ENCODE measurements at regions not wholly inside any gene's neighbourhood (a gene's known extent, or its start where the extent isn't known, plus 50 kb on each side); places are given as distances from the start of the nearest gene placed in this dataset.

DNA sequence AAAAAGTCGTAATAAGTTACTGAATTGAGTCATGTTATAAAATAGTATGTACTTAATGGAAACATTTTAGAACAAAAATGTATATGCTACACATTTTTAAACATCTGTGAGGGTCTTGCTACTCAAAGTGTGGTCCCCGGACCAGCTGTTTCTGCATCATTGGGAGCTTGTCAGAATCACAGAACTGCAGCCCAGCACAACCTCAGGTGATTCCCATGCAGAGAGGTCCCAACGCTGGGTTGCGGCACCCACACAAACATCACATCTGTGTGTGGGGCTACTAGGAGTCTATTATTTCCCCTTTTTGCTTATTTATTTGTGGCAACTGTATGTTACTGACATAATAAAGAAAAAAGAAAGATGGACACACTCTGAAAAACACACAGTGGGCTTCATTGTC, 146.6 kb downstream of the BMS1 start (continued):
- TF ChIP-seq, protein P1, sequence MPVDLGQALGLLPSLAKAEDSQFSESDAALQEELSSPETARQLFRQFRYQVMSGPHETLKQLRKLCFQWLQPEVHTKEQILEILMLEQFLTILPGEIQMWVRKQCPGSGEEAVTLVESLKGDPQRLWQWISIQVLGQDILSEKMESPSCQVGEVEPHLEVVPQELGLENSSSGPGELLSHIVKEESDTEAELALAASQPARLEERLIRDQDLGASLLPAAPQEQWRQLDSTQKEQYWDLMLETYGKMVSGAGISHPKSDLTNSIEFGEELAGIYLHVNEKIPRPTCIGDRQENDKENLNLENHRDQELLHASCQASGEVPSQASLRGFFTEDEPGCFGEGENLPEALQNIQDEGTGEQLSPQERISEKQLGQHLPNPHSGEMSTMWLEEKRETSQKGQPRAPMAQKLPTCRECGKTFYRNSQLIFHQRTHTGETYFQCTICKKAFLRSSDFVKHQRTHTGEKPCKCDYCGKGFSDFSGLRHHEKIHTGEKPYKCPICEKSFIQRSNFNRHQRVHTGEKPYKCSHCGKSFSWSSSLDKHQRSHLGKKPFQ (tag by site-specific recombination; IDR thresholded peaks at IDR 0.05): no peak
- TF ChIP-seq KLF1 (tag by site-specific recombination; IDR thresholded peaks at IDR 0.05) (no peak), ZNF394 (tag by site-specific recombination; IDR thresholded peaks at IDR 0.05; ENCODE audit: borderline replicate concordance) (no peak), ZNF76 (tag by site-specific recombination; IDR thresholded peaks at IDR 0.05; ENCODE audit: borderline replicate concordance, low read depth) (no peak), ZNF416 (tag by site-specific recombination; IDR thresholded peaks at IDR 0.05) (no peak)
- TF ChIP-seq, protein P2, sequence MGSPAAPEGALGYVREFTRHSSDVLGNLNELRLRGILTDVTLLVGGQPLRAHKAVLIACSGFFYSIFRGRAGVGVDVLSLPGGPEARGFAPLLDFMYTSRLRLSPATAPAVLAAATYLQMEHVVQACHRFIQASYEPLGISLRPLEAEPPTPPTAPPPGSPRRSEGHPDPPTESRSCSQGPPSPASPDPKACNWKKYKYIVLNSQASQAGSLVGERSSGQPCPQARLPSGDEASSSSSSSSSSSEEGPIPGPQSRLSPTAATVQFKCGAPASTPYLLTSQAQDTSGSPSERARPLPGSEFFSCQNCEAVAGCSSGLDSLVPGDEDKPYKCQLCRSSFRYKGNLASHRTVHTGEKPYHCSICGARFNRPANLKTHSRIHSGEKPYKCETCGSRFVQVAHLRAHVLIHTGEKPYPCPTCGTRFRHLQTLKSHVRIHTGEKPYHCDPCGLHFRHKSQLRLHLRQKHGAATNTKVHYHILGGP (tag by site-specific recombination; IDR thresholded peaks at IDR 0.05): no peak

DNA sequence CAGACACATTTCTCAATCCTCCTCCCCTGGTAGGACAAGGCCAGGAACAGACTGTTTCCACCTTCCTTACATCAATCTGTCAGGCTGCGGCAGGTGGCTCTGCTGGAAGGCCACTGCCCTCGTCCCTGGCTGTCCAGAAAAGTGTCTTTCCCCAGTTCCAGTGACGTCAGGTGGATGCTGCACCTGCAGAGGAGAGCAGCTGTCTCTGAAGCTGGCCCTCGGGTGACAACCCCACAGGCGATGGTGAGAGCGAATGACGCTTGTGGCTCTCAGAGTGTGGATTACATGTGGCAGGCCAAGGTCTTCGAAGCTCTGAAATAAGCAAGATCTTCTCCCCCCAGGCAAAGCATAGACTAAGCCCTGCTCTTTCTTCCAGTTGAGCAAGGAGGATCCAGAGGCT, 146.9 kb upstream of the RET start:
- TF ChIP-seq ZNF174 (tag by site-specific recombination; IDR thresholded peaks at IDR 0.05): no peak
- no peaks in the 10 kb centered on the region for H3K36me3 ChIP-seq (ENCODE audit: control insufficient read depth in 2 of 2, insufficient read depth in 1 of 2, low read length in 2 of 2)
- ChIA-PET CTCF (no interaction called here), POLR2A (no interaction called here)
- H3K4me3 ChIP-seq (ENCODE audit: low read depth, low read length): no peak overlapping the region
- H3K9me3 ChIP-seq (ENCODE audit: control insufficient read depth, insufficient read depth, low read depth, low read length): no peaks in the 10 kb centered on the region
- H3K4me1 ChIP-seq (ENCODE audit: control insufficient read depth, insufficient read depth, low read length): no peaks in the 10 kb centered on the region
- H3K27ac ChIP-seq (ENCODE audit: extremely low read depth, low read depth, low read length): no peak overlapping the region

DNA sequence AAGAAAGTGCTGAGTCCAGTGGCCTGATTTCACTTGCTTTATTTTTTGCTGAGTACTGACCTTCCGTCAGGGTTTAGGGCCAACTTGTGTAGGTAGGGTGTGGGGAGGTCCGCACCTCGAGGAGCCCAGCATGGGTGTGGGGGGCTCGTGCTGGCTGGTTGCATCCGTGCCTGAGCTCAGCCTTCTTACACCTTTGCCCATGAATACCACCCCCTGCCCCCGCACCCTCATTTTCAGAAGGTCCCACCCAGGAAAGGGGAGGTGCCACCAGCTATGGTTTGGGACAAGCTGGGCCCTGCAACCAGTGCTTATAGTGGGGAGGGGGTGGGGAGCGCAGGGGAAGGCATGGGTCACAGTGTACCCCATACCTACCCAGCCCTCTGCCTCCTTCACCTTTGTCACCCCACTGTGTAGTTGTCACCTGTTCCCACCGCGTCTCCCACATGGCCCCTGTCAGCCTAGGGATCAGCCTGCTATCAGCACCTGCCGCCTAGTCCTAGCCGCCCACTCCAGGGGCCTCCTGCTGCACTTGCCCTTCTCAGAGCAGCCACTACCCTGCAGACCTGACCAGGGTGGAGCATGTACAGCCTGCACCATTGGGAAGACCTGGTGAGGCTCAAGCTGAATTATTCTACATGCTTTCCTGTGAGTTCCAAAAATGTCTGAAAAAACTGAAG, 146.2 kb upstream of the RET start:
- no peaks in the 10 kb centered on the region for H3K9me3 ChIP-seq (ENCODE audit: control insufficient read depth, insufficient read depth, low read depth, low read length)
- TF ChIP-seq EGR2 (tag by site-specific recombination; IDR thresholded peaks at IDR 0.05; ENCODE audit: low read depth) (peak; percentile 50), ZNF626 (tag by site-specific recombination; IDR thresholded peaks at IDR 0.05) (no peak), ZFHX2 (tag by site-specific recombination; conservative IDR thresholded peaks at IDR 0.05) (0 out of 2 replicates have a peak, but pooled peaks have one; percentile 16)
- no peaks in the 10 kb centered on the region for H3K4me1 ChIP-seq (ENCODE audit: control insufficient read depth, insufficient read depth, low read length)
- CTCF ChIA-PET: no interaction called here
- no peaks in the 10 kb centered on the region for H3K36me3 ChIP-seq (ENCODE audit: control insufficient read depth in 2 of 2, insufficient read depth in 1 of 2, low read length in 2 of 2)
- no peak overlapping the region for H3K4me3 ChIP-seq (ENCODE audit: low read depth, low read length)
- H3K27ac ChIP-seq (ENCODE audit: extremely low read depth, low read depth, low read length): no peak overlapping the region
- POLR2A ChIA-PET: interaction anchor here (0.6 kb wide), 1 partner anchor 12 kb away, joined by 4 read pairs; no protein-coding TSS in a partner anchor

DNA sequence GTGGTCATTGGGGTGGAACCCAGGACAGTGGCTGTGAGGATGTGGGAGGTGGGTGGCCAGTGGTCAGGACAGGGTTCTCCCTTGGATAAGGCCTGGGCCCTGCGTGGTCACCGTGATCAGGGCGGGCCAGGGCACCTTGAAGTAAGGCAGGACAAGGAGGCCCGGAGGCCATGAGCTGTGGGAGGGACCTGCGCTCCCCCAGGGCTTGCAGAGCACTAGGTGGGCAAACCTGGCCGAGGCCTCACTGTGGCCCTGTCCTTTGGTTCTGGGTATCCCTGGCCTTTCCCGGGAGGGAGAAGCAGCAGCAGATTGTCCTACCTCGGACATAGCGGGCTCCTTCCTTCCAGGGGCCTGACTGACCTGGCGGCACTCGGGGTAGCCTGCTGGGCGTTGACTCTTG, 144.8 kb upstream of the RET start:
- ChIA-PET CTCF (no interaction called here), POLR2A (no interaction called here)
- TF ChIP-seq ZNF19 (tag by site-specific recombination; IDR thresholded peaks at IDR 0.05; ENCODE audit: low read depth) (no peak), KLF1 (tag by site-specific recombination; IDR thresholded peaks at IDR 0.05) (no peak), ZNF837 (tag by site-specific recombination; IDR thresholded peaks at IDR 0.05) (no peak), ZNF274 (IDR thresholded peaks at IDR 0.05; ENCODE audit: low read length) (no peak), ZNF274 (tag by site-specific recombination; IDR thresholded peaks at IDR 0.05; ENCODE audit: borderline replicate concordance) (no peak), WT1 (tag by site-specific recombination; IDR thresholded peaks at IDR 0.05) (no peak)
- TF ChIP-seq, protein P3, sequence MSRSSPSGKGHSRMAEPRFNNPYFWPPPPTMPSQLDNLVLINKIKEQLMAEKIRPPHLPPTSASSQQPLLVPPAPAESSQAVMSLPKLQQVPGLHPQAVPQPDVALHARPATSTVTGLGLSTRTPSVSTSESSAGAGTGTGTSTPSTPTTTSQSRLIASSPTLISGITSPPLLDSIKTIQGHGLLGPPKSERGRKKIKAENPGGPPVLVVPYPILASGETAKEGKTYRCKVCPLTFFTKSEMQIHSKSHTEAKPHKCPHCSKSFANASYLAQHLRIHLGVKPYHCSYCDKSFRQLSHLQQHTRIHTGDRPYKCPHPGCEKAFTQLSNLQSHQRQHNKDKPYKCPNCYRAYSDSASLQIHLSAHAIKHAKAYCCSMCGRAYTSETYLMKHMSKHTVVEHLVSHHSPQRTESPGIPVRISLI (tag by site-specific recombination; IDR thresholded peaks at IDR 0.05): no peak
- Histone ChIP-seq H3K9me3 (ENCODE audit: control insufficient read depth, insufficient read depth, low read depth, low read length) (no peaks in the 10 kb centered on the region), H3K4me3 (ENCODE audit: low read depth, low read length) (no peak overlapping the region), H3K36me3 (ENCODE audit: control insufficient read depth in 2 of 2, insufficient read depth in 1 of 2, low read length in 2 of 2) (no peaks in the 10 kb centered on the region), H3K27ac (ENCODE audit: extremely low read depth, low read depth, low read length) (no peak overlapping the region), H3K4me1 (ENCODE audit: control insufficient read depth, insufficient read depth, low read length) (no peaks in the 10 kb centered on the region)

Measured in HEK293 (cell line).